ENCODE measurements at regions not wholly inside any gene's neighbourhood (a gene's known extent, or its start where the extent isn't known, plus 50 kb on each side); places are given as distances from the start of the nearest gene placed in this dataset.

DNA sequence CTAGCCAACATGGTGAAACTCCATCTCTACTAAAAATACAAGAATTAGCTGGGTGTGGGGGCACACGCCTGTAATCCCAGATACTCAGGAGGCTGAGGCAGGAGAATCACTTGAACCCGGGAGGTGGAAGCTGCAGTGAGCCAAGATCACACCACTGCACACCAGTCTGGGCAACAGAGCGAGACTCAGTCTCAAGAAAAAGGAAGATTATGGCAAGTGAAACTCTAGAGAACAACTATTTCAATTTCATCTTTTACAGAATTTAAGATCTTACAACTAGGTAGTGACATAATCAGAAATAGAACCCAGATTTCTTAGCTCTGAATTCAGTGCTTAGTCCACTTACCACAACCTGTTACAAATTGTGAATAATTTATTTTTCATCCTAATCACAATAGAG is 108.8 kb upstream of the MAP3K1 start (continued):
- TF ChIP-seq, protein P1, sequence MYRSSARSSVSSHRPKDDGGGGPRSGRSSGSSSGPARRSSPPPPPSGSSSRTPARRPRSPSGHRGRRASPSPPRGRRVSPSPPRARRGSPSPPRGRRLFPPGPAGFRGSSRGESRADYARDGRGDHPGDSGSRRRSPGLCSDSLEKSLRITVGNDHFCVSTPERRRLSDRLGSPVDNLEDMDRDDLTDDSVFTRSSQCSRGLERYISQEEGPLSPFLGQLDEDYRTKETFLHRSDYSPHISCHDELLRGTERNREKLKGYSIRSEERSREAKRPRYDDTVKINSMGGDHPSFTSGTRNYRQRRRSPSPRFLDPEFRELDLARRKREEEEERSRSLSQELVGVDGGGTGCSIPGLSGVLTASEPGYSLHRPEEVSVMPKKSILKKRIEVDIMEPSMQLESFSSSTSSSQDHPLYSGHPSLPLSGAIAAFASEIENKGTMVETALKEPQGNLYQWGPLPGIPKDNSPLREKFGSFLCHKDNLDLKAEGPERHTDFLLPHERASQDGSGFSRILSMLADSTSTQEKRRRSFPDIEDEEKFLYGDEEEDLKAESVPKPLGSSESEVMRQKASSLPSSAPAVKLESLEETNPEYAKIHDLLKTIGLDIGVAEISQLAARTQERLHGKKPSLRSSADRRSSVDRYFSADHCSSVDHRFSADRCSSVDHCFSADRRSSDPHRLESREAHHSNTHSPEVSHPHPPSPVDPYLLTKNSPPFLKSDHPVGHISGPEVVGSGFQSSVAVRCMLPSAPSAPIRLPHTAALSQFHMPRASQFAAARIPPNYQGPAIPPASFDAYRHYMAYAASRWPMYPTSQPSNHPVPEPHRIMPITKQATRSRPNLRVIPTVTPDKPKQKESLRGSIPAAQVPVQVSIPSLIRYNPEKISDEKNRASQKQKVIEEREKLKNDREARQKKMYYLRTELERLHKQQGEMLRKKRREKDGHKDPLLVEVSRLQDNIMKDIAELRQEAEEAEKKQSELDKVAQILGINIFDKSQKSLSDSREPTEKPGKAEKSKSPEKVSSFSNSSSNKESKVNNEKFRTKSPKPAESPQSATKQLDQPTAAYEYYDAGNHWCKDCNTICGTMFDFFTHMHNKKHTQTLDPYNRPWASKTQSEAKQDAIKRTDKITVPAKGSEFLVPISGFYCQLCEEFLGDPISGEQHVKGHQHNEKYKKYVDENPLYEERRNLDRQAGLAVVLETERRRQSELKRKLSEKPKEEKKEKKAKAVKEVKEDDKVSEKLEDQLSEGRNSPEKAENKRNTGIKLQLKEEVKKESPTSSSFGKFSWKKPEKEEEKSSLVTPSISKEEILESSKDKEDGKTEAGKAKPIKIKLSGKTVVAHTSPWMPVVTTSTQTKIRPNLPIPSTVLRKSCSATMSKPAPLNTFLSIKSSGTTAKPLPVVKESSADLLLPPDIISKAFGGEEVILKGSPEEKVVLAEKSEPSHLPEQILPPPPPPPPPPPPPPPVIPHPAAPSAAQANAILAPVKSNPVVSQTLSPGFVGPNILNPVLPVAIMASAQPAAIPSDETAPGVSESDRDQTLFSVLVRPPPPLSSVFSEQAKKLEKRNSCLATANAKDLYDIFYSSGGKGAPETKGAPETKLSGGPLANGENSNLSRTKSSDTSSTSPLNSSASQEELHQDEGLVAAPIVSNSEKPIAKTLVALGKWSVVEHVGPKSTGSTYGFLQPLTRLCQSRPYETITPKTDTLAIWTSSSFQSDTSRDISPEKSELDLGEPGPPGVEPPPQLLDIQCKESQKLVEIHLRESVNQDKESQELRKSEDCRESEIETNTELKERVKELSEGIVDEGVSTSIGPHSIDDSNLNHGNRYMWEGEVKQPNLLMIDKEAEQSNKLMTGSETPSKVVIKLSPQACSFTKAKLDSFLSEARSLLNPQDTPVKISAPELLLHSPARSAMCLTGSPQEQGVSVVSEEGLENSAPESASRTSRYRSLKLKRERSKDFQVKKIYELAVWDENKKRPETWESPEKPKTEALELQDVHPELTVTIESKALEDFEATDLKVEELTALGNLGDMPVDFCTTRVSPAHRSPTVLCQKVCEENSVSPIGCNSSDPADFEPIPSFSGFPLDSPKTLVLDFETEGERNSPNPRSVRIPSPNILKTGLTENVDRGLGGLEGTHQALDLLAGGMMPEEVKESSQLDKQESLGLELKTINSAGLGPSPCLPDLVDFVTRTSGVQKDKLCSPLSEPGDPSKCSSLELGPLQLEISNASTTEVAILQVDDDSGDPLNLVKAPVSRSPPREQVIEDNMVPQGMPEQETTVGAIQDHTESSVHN (IDR thresholded peaks at IDR 0.05; ENCODE audit: borderline replicate concordance in 1 of 2, low read depth in 1 of 2), result no peak
- TF ChIP-seq NR2C1 (IDR thresholded peaks at IDR 0.05) (no peak), NR2C1 (tag; IDR thresholded peaks at IDR 0.05) (no peak)
- TF ChIP-seq, protein P2, sequence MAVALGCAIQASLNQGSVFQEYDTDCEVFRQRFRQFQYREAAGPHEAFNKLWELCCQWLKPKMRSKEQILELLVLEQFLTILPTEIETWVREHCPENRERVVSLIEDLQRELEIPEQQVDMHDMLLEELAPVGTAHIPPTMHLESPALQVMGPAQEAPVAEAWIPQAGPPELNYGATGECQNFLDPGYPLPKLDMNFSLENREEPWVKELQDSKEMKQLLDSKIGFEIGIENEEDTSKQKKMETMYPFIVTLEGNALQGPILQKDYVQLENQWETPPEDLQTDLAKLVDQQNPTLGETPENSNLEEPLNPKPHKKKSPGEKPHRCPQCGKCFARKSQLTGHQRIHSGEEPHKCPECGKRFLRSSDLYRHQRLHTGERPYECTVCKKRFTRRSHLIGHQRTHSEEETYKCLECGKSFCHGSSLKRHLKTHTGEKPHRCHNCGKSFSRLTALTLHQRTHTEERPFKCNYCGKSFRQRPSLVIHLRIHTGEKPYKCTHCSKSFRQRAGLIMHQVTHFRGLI (CRISPR knock-in tag; IDR thresholded peaks at IDR 0.05), result no peak

Data from K562 (cell line).